ENCODE measurements at regions not wholly inside any gene's neighbourhood (a gene's known extent, or its start where the extent isn't known, plus 50 kb on each side); places are given as distances from the start of the nearest gene placed in this dataset.

GRCh38 chr14:98184457-98184856 lies 1087.5 kb downstream of the BCL11B start:
- no peak overlapping the region for H3K27ac ChIP-seq (ENCODE audit: extremely low read depth, low read depth, low read length)
- H3K4me1 ChIP-seq (ENCODE audit: control insufficient read depth, insufficient read depth, low read length): no peaks in the 10 kb centered on the region
- POLR2A ChIA-PET: no interaction called here
- no peaks in the 10 kb centered on the region for H3K9me3 ChIP-seq (ENCODE audit: control insufficient read depth, insufficient read depth, low read depth, low read length)
- CTCF ChIA-PET: no interaction called here
- TF ChIP-seq ZIC2 (tag by site-specific recombination; IDR thresholded peaks at IDR 0.05): no peak
- TF ChIP-seq ZNF132 (tag by site-specific recombination; IDR thresholded peaks at IDR 0.05; ENCODE audit: borderline replicate concordance): no peak
- no peak for TF ChIP-seq ZNF473 (tag by site-specific recombination; IDR thresholded peaks at IDR 0.05)
- no peak for TF ChIP-seq ZFP69B (tag by site-specific recombination; IDR thresholded peaks at IDR 0.05)
- TF ChIP-seq ZNF792 (tag by site-specific recombination; IDR thresholded peaks at IDR 0.05): no peak
- no peak for TF ChIP-seq ZNF768 (tag by site-specific recombination; IDR thresholded peaks at IDR 0.05)
- TF ChIP-seq ZNF138 (tag by site-specific recombination; IDR thresholded peaks at IDR 0.05; ENCODE audit: borderline replicate concordance): no peak
- no peak for TF ChIP-seq ZNF223 (tag by site-specific recombination; IDR thresholded peaks at IDR 0.05)
- H3K36me3 ChIP-seq (ENCODE audit: control insufficient read depth in 2 of 2, insufficient read depth in 1 of 2, low read length in 2 of 2): no peaks in the 10 kb centered on the region
- H3K4me3 ChIP-seq (ENCODE audit: low read depth, low read length): no peak overlapping the region

GRCh38 chr14:98185036-98185435 lies 1087.0 kb downstream of the BCL11B start:
- TF ChIP-seq, protein P1, sequence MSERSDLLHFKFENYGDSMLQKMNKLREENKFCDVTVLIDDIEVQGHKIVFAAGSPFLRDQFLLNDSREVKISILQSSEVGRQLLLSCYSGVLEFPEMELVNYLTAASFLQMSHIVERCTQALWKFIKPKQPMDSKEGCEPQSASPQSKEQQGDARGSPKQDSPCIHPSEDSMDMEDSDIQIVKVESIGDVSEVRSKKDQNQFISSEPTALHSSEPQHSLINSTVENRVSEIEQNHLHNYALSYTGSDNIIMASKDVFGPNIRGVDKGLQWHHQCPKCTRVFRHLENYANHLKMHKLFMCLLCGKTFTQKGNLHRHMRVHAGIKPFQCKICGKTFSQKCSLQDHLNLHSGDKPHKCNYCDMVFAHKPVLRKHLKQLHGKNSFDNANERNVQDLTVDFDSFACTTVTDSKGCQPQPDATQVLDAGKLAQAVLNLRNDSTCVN (tag by site-specific recombination; optimal IDR thresholded peaks at IDR 0.05): no peak
- TF ChIP-seq ZNF184 (tag by site-specific recombination; IDR thresholded peaks at IDR 0.05) (no peak), YY1 (tag by site-specific recombination; IDR thresholded peaks at IDR 0.05) (no peak), ZBTB21 (tag by site-specific recombination; IDR thresholded peaks at IDR 0.05) (no peak), ZNF274 (IDR thresholded peaks at IDR 0.05; ENCODE audit: low read length) (no peak), ZNF274 (tag by site-specific recombination; IDR thresholded peaks at IDR 0.05; ENCODE audit: borderline replicate concordance) (no peak), ZNF362 (tag by site-specific recombination; IDR thresholded peaks at IDR 0.05) (no peak), RBAK (tag by site-specific recombination; IDR thresholded peaks at IDR 0.05) (no peak), YY2 (tag by site-specific recombination; IDR thresholded peaks at IDR 0.05) (no peak), ZNF148 (tag by site-specific recombination; IDR thresholded peaks at IDR 0.05; ENCODE audit: borderline replicate concordance) (no peak), ZNF571 (tag by site-specific recombination; IDR thresholded peaks at IDR 0.05) (no peak), ZNF24 (tag by site-specific recombination; IDR thresholded peaks at IDR 0.05) (no peak)
- TF ChIP-seq, protein P2, sequence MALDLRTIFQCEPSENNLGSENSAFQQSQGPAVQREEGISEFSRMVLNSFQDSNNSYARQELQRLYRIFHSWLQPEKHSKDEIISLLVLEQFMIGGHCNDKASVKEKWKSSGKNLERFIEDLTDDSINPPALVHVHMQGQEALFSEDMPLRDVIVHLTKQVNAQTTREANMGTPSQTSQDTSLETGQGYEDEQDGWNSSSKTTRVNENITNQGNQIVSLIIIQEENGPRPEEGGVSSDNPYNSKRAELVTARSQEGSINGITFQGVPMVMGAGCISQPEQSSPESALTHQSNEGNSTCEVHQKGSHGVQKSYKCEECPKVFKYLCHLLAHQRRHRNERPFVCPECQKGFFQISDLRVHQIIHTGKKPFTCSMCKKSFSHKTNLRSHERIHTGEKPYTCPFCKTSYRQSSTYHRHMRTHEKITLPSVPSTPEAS (tag by site-specific recombination; IDR thresholded peaks at IDR 0.05): no peak
- Histone ChIP-seq H3K4me3 (ENCODE audit: low read depth, low read length) (no peak overlapping the region), H3K36me3 (ENCODE audit: control insufficient read depth in 2 of 2, insufficient read depth in 1 of 2, low read length in 2 of 2) (no peaks in the 10 kb centered on the region), H3K9me3 (ENCODE audit: control insufficient read depth, insufficient read depth, low read depth, low read length) (no peaks in the 10 kb centered on the region), H3K4me1 (ENCODE audit: control insufficient read depth, insufficient read depth, low read length) (no peaks in the 10 kb centered on the region), H3K27ac (ENCODE audit: extremely low read depth, low read depth, low read length) (no peak overlapping the region)
- ChIA-PET CTCF (no interaction called here), POLR2A (no interaction called here)
